Mesenchymal stem cell (in vitro differentiated cells and primary cell): ENCODE measurements at regions not wholly inside any gene's neighbourhood (a gene's known extent, or its start where the extent isn't known, plus 50 kb on each side); places are given as distances from the start of the nearest gene placed in this dataset.

Experiments used
- DNase-seq: peaks from one replicate; pipeline ENCODE4 v3.0.0-alpha.2; 2013
- H2AFZ ChIP-seq: one replicate; pipeline ENCODE4 v1.6.1; 2013; ENCODE audit warnings: low read depth, mild to moderate bottlenecking, control low read depth, inconsistent platforms, low read length, moderate library complexity
- H2AK5ac ChIP-seq: 2 replicates; pipeline ENCODE4 v1.6.1; 2013; ENCODE audit warnings: low read length, moderate library complexity, mild to moderate bottlenecking, inconsistent platforms; ENCODE audit not compliant: severe bottlenecking
- H2BK120ac ChIP-seq: one replicate; pipeline ENCODE4 v1.6.1; 2013; ENCODE audit warnings: low read depth, mild to moderate bottlenecking, inconsistent platforms, low read length, moderate library complexity
- H2BK12ac ChIP-seq, 2 experiments: one replicate each; pipeline ENCODE4 v1.6.1; 2013; ENCODE audit warnings: inconsistent platforms in 2 of 2, low read length in 2 of 2, mild to moderate bottlenecking in 2 of 2, moderate library complexity in 2 of 2, control low read depth in 1 of 2
- H2BK15ac ChIP-seq: one replicate; pipeline ENCODE4 v1.6.1; 2013; ENCODE audit warnings: mild to moderate bottlenecking, low read depth, inconsistent platforms; ENCODE audit not compliant: poor library complexity, severe bottlenecking
- H2BK5ac ChIP-seq: 2 replicates; pipeline ENCODE4 v1.6.1; 2013; ENCODE audit warnings: low read depth, mild to moderate bottlenecking, low read length, control low read depth, inconsistent platforms; ENCODE audit not compliant: poor library complexity, severe bottlenecking
- H3K14ac ChIP-seq, 2 experiments: one replicate each; pipeline ENCODE4 v1.6.1; 2013; ENCODE audit warnings: inconsistent platforms in 2 of 2, low read length in 2 of 2, control low read depth in 1 of 2, mild to moderate bottlenecking in 1 of 2, moderate library complexity in 1 of 2
- H3K18ac ChIP-seq, 2 experiments: one replicate each; pipeline ENCODE4 v1.6.1; 2013; ENCODE audit warnings: inconsistent platforms in 2 of 2, low read length in 2 of 2, control low read depth in 1 of 2, low read depth in 1 of 2, mild to moderate bottlenecking in 1 of 2
- H3K23ac ChIP-seq, 2 experiments: one replicate each; pipeline ENCODE4 v1.6.1; 2013; ENCODE audit warnings: inconsistent platforms in 2 of 2, low read length in 2 of 2, mild to moderate bottlenecking in 2 of 2, moderate library complexity in 2 of 2, control low read depth in 1 of 2
- H3K27ac ChIP-seq: 2 replicates; pipeline ENCODE4 v1.5.1; 2013; ENCODE audit warnings: mild to moderate bottlenecking, moderate library complexity, low read length, control low read depth, inconsistent platforms; ENCODE audit not compliant: poor library complexity, severe bottlenecking
- H3K27me3 ChIP-seq, 2 experiments: 2 replicates each; pipeline versions ENCODE4 v1.6.1 to v1.7.0; 2013; ENCODE audit warnings: low read length in 2 of 2, mild to moderate bottlenecking in 2 of 2, moderate library complexity in 2 of 2, control low read depth in 1 of 2, inconsistent platforms in 1 of 2; ENCODE audit not compliant: control insufficient read depth in 1 of 2, insufficient read depth in 1 of 2
- H3K36me3 ChIP-seq, 2 experiments: 2 replicates each; pipeline versions ENCODE4 v1.6.1 to v1.7.0; 2013; ENCODE audit warnings: low read length in 2 of 2, control low read depth in 1 of 2, inconsistent platforms in 1 of 2, low read depth in 1 of 2, mild to moderate bottlenecking in 1 of 2; ENCODE audit not compliant: insufficient read depth in 2 of 2, control insufficient read depth in 1 of 2
- H3K4ac ChIP-seq, 2 experiments: one replicate each; pipeline ENCODE4 v1.6.1; 2013; ENCODE audit warnings: inconsistent platforms in 2 of 2, low read length in 2 of 2, mild to moderate bottlenecking in 2 of 2, moderate library complexity in 2 of 2, control low read depth in 1 of 2, low read depth in 1 of 2
- H3K4me1 ChIP-seq: 2 replicates; pipeline ENCODE4 v1.6.1; 2013; ENCODE audit warnings: low read depth, low read length, control low read depth; ENCODE audit not compliant: control insufficient read depth, insufficient read depth
- H3K4me2 ChIP-seq: 2 replicates; pipeline ENCODE4 v1.6.1; 2013; ENCODE audit warnings: low read length, mild to moderate bottlenecking, inconsistent platforms; ENCODE audit not compliant: poor library complexity, severe bottlenecking
- H3K4me3 ChIP-seq, 2 experiments: 2 replicates each; pipeline versions ENCODE4 v1.5.1 to v1.7.0; 2013; ENCODE audit warnings: low read length in 2 of 2, mild to moderate bottlenecking in 2 of 2, control low read depth in 1 of 2, low read depth in 1 of 2; ENCODE audit not compliant: insufficient read depth in 1 of 2
- H3K79me1 ChIP-seq: replicated peaks from 2 replicates; pipeline ENCODE4 v1.6.1; 2013; ENCODE audit warnings: mild to moderate bottlenecking, control low read depth, low read length, inconsistent platforms; ENCODE audit not compliant: poor library complexity, severe bottlenecking
- H3K9ac ChIP-seq: 2 replicates; pipeline ENCODE4 v1.7.0; 2013; ENCODE audit warnings: mild to moderate bottlenecking, low read length, moderate library complexity
- H3K9me3 ChIP-seq: 2 replicates; pipeline ENCODE4 v1.7.0; 2013; ENCODE audit warnings: mild to moderate bottlenecking, low read length; ENCODE audit not compliant: control insufficient read depth
- H4K8ac ChIP-seq: one replicate; pipeline ENCODE4 v1.6.1; 2013; ENCODE audit warnings: inconsistent platforms, mild to moderate bottlenecking, low read length, moderate library complexity
- H4K91ac ChIP-seq: one replicate; pipeline ENCODE4 v1.6.1; 2013; ENCODE audit warnings: mild to moderate bottlenecking, low read length, inconsistent platforms
- whole genome bisulfite sequencing: methylation state at CpG from one replicate; pipeline ENCODE4 v1.1.7; 2013; ENCODE audit warnings: mixed read lengths; 5-methylcytosine and 5-hydroxymethylcytosine counted together

DNA sequence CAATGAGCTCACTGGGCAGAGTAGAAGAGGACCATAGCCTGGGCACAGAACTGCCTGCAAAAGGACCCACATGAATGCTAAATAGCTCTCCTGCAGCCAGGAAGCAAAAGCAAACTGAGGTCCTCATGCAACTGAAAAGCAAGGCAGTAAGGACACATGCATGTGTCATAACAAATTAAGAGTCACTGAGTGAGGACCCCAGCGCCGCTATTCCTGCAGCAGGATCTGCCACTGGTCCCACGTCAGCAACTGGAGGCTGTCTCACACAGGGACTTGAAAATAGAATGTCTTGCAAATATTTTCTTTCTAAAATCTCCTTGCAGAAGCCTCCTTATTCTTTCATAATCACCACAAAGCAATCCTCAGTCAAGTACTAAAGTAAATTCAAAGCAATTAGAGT lies 559.6 kb upstream of the DAB1 start:
- H2BK15ac ChIP-seq, result no peak overlapping the region
- no peak overlapping the region for H4K91ac ChIP-seq
- no peak overlapping the region for H3K27ac ChIP-seq
- H2AFZ ChIP-seq, result no peak overlapping the region
- no peak overlapping the region for H3K4me3 ChIP-seq
- no peaks in the 10 kb centered on the region for H3K4me1 ChIP-seq
- H3K23ac ChIP-seq, result no peak overlapping the region
- H3K4ac ChIP-seq, result no peak overlapping the region
- no peak overlapping the region for H3K14ac ChIP-seq
- no peak overlapping the region for H4K8ac ChIP-seq
- H3K36me3 ChIP-seq, result no peaks in the 10 kb centered on the region
- no peak overlapping the region for H2BK120ac ChIP-seq
- H2AK5ac ChIP-seq, result no peak overlapping the region
- DNase-seq, result no peak
- 59% methylated on average over 3 of the region's 3 CpGs for WGBS
- H3K4me2 ChIP-seq, result no peak overlapping the region
- H3K9me3 ChIP-seq, result no peaks in the 10 kb centered on the region
- no peak overlapping the region for H2BK5ac ChIP-seq
- no peak overlapping the region for H3K18ac ChIP-seq
- H3K27me3 ChIP-seq, result no peaks in the 10 kb centered on the region
- H2BK12ac ChIP-seq, result no peak overlapping the region
- no peak overlapping the region for H3K9ac ChIP-seq
- H3K79me1 ChIP-seq, result no peaks in the 10 kb centered on the region

DNA sequence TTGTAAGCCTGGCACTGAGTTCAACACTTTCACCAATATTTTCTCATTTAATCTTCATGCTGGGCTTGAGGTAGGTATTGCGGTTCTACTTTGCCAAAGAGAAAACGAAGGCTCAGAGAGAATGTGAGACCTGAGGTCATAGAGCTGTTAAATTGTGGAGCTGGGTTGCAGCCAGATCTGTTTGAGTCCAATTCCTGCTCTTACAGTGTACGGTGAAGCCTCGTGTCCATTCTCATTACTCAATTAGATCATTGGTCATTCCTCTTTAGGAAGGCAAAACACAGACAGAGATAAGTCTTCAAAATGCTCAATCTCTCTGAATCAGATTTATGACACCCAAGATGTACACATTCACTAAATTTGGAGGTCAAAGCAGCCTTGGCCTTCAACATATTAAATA lies 559.0 kb upstream of the DAB1 start:
- no peak overlapping the region for H2AFZ ChIP-seq
- DNase-seq, result no peak

DNA sequence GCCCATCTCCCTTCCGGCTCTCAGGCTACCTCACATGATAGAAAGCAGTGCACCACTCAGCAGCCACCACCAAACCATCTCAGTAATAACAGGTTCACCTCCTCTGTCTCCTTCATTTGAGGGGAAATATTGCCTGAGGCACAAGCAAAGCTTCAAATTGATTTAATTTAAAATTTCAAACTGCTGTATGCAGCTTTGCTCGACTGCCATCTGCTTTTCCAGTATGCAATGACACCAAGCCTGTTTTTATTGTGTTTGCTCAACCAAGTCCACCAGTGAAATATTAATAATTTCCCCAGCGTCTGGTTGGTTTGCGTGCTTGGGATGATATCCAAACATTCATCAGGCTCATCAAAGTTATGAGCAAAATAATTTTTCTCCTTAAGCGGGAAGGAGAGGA lies 552.4 kb upstream of the DAB1 start:
- Histone ChIP-seq H3K23ac (no peak overlapping the region), H4K91ac (no peak overlapping the region), H3K14ac (no peak overlapping the region), H3K79me1 (no peaks in the 10 kb centered on the region), H2AFZ (no peak overlapping the region), H3K4me1 (no peaks in the 10 kb centered on the region), H2AK5ac (no peak overlapping the region), H4K8ac (no peak overlapping the region), H3K4ac (no peak overlapping the region), H2BK120ac (no peak overlapping the region), H3K36me3 (no peaks in the 10 kb centered on the region), H2BK15ac (no peak overlapping the region), H3K27me3 (no peaks in the 10 kb centered on the region), H3K4me3 (no peak overlapping the region), H3K18ac (no peak overlapping the region), H2BK12ac (no peak overlapping the region), H3K9me3 (no peaks in the 10 kb centered on the region), H2BK5ac (no peak overlapping the region), H3K4me2 (no peak overlapping the region), H3K27ac (no peak overlapping the region), H3K9ac (no peak overlapping the region)
- no peak for DNase-seq
- 56% methylated on average over 2 of the region's 5 CpGs for WGBS

More for the DNA sequence above, 559.0 kb upstream of the DAB1 start:
- H2BK120ac ChIP-seq, result no peak overlapping the region
- no peaks in the 10 kb centered on the region for H3K79me1 ChIP-seq
- no peak overlapping the region for H3K9ac ChIP-seq
- H3K36me3 ChIP-seq, result no peaks in the 10 kb centered on the region
- no peaks in the 10 kb centered on the region for H3K27me3 ChIP-seq
- H2BK12ac ChIP-seq, result no peak overlapping the region
- no peak overlapping the region for H4K8ac ChIP-seq
- no peak overlapping the region for H3K4me2 ChIP-seq
- H3K4me1 ChIP-seq, result no peaks in the 10 kb centered on the region
- H4K91ac ChIP-seq, result no peak overlapping the region
- H3K18ac ChIP-seq, result no peak overlapping the region
- H3K4me3 ChIP-seq, result no peak overlapping the region
- H3K23ac ChIP-seq, result no peak overlapping the region
- H3K27ac ChIP-seq, result no peak overlapping the region
- H2BK15ac ChIP-seq, result no peak overlapping the region
- H3K9me3 ChIP-seq, result no peaks in the 10 kb centered on the region
- 74% methylated on average over 4 of the region's 4 CpGs for WGBS
- no peak overlapping the region for H3K4ac ChIP-seq
- H3K14ac ChIP-seq, result no peak overlapping the region
- no peak overlapping the region for H2AK5ac ChIP-seq
- no peak overlapping the region for H2BK5ac ChIP-seq

DNA sequence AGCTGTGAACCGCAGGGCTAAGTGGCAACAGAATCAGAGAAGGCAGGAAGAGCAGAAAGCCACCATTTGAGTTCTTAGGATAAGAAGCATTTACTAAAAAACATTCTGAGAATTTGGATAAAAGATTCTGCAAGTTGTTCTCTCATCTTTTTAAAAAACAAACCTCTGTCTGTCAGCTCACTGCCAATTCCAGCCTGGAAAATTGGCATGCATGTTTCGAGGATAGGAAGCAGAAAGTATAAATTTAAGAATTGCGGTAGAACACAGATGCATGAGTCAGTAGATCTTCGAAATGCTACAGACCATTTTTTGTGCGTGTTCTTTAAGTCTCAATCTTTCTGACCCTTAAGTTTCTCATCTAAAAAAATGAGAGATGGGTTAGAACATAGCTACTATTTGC lies 544.5 kb upstream of the DAB1 start:
- Histone ChIP-seq H2BK15ac (no peak overlapping the region), H4K91ac (no peak overlapping the region)

More for the DNA sequence above, 544.5 kb upstream of the DAB1 start:
- Histone ChIP-seq H4K8ac (no peak overlapping the region), H3K4ac (no peak overlapping the region), H3K9ac (no peak overlapping the region), H3K36me3 (no peaks in the 10 kb centered on the region), H3K14ac (no peak overlapping the region), H2AK5ac (no peak overlapping the region), H2BK120ac (no peak overlapping the region), H3K4me3 (no peak overlapping the region), H3K9me3 (no peaks in the 10 kb centered on the region), H3K27me3 (no peaks in the 10 kb centered on the region), H2BK5ac (no peak overlapping the region), H3K23ac (no peak overlapping the region), H3K18ac (no peak overlapping the region), H2AFZ (no peak overlapping the region), H3K79me1 (no peaks in the 10 kb centered on the region), H3K27ac (no peak overlapping the region), H2BK12ac (no peak overlapping the region), H3K4me2 (no peak overlapping the region), H3K4me1 (no peaks in the 10 kb centered on the region)
- no peak for DNase-seq
- WGBS, result 88% methylated on average over 4 of the region's 5 CpGs
